OCI-LY3 (cell line): ENCODE measurements at regions not wholly inside any gene's neighbourhood (a gene's known extent, or its start where the extent isn't known, plus 50 kb on each side); places are given as distances from the start of the nearest gene placed in this dataset.

ENCODE experiments used
- H2AFZ ChIP-seq: fragments of 200-600, 300-600 bp; shearing (Covaris generic); 2 replicates; pipeline ENCODE4 v1.6.0; 2014; ENCODE audit warnings: antibody characterized with exemption, low read depth, low read length
- H3K27ac ChIP-seq: fragments of 200-600, 300-600 bp; sonication (generic); 2 replicates; pipeline ENCODE4 v1.5.1; 2014; ENCODE audit warnings: mild to moderate bottlenecking, low read length, moderate library complexity, mixed read lengths
- H3K27me3 ChIP-seq: fragments of 200-600, 300-600 bp; sonication (generic); 2 replicates; pipeline ENCODE4 v1.6.1; 2014; ENCODE audit warnings: low read depth, low read length, mixed read lengths
- H3K36me3 ChIP-seq: fragments of 200-600, 300-600 bp; sonication (generic); replicated peaks from 2 replicates; pipeline ENCODE3; 2014; ENCODE audit warnings: low read depth, low read length, mixed read lengths
- H3K4me1 ChIP-seq: fragments of 300-600, 200-600 bp; sonication (generic); 2 replicates; pipeline ENCODE4 v1.6.1; 2014; ENCODE audit warnings: low read length, mixed read lengths
- H3K4me2 ChIP-seq: fragments of 200-600, 300-600 bp; sonication (generic); 2 replicates; pipeline ENCODE4 v1.6.1; 2014; ENCODE audit warnings: low read length, mixed read lengths
- H3K4me3 ChIP-seq: fragments of 300-600, 200-600 bp; sonication (generic); 2 replicates; pipeline ENCODE4 v1.5.1; 2014; ENCODE audit warnings: antibody characterized with exemption, mild to moderate bottlenecking, low read length, moderate library complexity
- H3K79me2 ChIP-seq: fragments of 300-600, 200-600 bp; shearing (Covaris generic); 2 replicates; pipeline ENCODE4 v1.6.1; 2014; ENCODE audit warnings: mild to moderate bottlenecking, low read length, mixed read lengths
- H3K9ac ChIP-seq: fragments of 300-600, 200-600 bp; shearing (Covaris generic); 2 replicates; pipeline ENCODE4 v1.6.0; 2014; ENCODE audit warnings: mild to moderate bottlenecking, low read length, moderate library complexity
- H3K9me3 ChIP-seq: fragments of 200-600, 300-600 bp; shearing (Covaris generic); 2 replicates; pipeline ENCODE4 v1.6.1; 2014; ENCODE audit warnings: low read length, mixed read lengths; ENCODE audit not compliant: insufficient read depth
- H4K20me1 ChIP-seq: fragments of 200-600, 300-600 bp; sonication (generic); 2 replicates; pipeline ENCODE4 v1.6.1; 2016; ENCODE audit warnings: low read length, mixed read lengths; ENCODE audit not compliant: insufficient read depth
- CTCF ChIP-seq: fragments of 200-600, 300-600 bp; sonication (generic); IDR thresholded peaks from 2 replicates; pipeline ENCODE4 v1.5.1; 2014; ENCODE audit warnings: antibody characterized with exemption, low read length, low read depth
- EZH2phosphoT487 ChIP-seq: fragments of 200-600 bp; shearing (Covaris generic); IDR thresholded peaks from 2 replicates; pipeline ENCODE4 v1.6.1; 2018; ENCODE audit warnings: antibody characterized with exemption, mixed run types, low read depth

GRCh38 chrX:102067966-102068723 lies 57.3 kb upstream of the TCEAL2 start:
- Histone ChIP-seq H3K27me3 (no peaks in the 10 kb centered on the region), H2AFZ (no peak overlapping the region), H3K4me2 (no peak overlapping the region), H3K4me1 (no peaks in the 10 kb centered on the region), H3K27ac (no peak overlapping the region), H3K79me2 (no peaks in the 10 kb centered on the region), H3K9ac (no peak overlapping the region), H3K4me3 (no peak overlapping the region), H4K20me1 (no peaks in the 10 kb centered on the region), H3K36me3 (no peaks in the 10 kb centered on the region), H3K9me3 (no peaks in the 10 kb centered on the region)
- TF ChIP-seq EZH2phosphoT487 (no peak), CTCF (peak; percentile 54)

- Histone ChIP-seq H3K27ac (no peak overlapping the region), H3K27me3 (no peaks in the 10 kb centered on the region), H3K9me3 (no peaks in the 10 kb centered on the region), H3K9ac (no peak overlapping the region), H2AFZ (no peak overlapping the region), H3K4me2 (no peak overlapping the region), H4K20me1 (no peaks in the 10 kb centered on the region), H3K4me3 (no peak overlapping the region), H3K79me2 (no peaks in the 10 kb centered on the region), H3K36me3 (no peaks in the 10 kb centered on the region), H3K4me1 (no peaks in the 10 kb centered on the region)
- TF ChIP-seq CTCF, result no peak
- no peak for TF ChIP-seq EZH2phosphoT487
These were observed 61.9 kb upstream of the TCEAL2 start for GRCh38 chrX:102063445-102064074.

GRCh38 chrX:102044496-102044895 lies 81.0 kb upstream of the TCEAL2 start:
- Histone ChIP-seq H3K4me2 (no peak overlapping the region), H3K4me1 (no peaks in the 10 kb centered on the region), H3K27ac (no peak overlapping the region)

More at GRCh38 chrX:102044496-102044895, 81.0 kb upstream of the TCEAL2 start:
- Histone ChIP-seq H3K9me3 (no peaks in the 10 kb centered on the region), H3K27me3 (no peaks in the 10 kb centered on the region), H3K79me2 (no peaks in the 10 kb centered on the region), H3K9ac (no peak overlapping the region), H2AFZ (no peak overlapping the region), H4K20me1 (no peaks in the 10 kb centered on the region), H3K4me3 (no peak overlapping the region), H3K36me3 (no peaks in the 10 kb centered on the region)
- no peak for TF ChIP-seq CTCF
- TF ChIP-seq EZH2phosphoT487, result no peak
